ENCODE measurements at regions not wholly inside any gene's neighbourhood (a gene's known extent, or its start where the extent isn't known, plus 50 kb on each side); places are given as distances from the start of the nearest gene placed in this dataset.
A peak's percentile ranks its signal among the peaks of the same experiment; 100 is the strongest.
"Not testable (repeated sequence)": the region's sequence is repeated elsewhere in the genome, so short reads cannot be mapped to it uniquely, and the experiment has no call there.

DNA sequence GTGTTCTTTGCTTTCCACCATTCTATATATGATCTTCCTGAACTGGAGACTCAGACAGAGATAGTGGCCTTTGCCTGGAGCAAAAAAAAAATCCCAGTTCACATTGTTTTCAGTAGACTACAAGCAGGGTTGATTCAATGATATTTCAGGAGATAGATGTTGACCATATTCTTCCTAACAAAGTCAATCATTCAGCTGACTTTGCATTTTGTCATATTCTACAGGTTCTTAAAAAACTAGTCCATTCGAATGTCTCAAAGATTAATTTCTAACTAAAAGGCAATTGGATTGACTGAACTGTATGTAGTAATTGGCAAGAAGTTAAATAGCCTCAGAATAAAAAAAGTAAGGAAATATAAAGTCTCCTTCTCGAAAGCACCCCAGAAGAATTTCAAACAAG is 479.5 kb downstream of the NKX6-1 start:
- no peak for DNase-seq (ENCODE audit: low spot score)

GRCh38 chr4:84003046-84003445 is 467.1 kb downstream of the GPAT3 start:
- no peak for DNase-seq (ENCODE audit: low spot score)

GRCh38 chr4:84001876-84002569 is 466.1 kb downstream of the GPAT3 start:
- DNase-seq (ENCODE audit: low spot score), result no peak

- DNase-seq (ENCODE audit: low spot score), result no peak
Measured at GRCh38 chr4:83996254-83996653, 460.3 kb downstream of the GPAT3 start.

- no peak for DNase-seq (ENCODE audit: low spot score)
Measured at GRCh38 chr4:83993774-83994173, 457.9 kb downstream of the GPAT3 start.

GRCh38 chr4:83989835-83990234 is 453.9 kb downstream of the GPAT3 start:
- DNase-seq (ENCODE audit: low spot score), result no peak

DNA sequence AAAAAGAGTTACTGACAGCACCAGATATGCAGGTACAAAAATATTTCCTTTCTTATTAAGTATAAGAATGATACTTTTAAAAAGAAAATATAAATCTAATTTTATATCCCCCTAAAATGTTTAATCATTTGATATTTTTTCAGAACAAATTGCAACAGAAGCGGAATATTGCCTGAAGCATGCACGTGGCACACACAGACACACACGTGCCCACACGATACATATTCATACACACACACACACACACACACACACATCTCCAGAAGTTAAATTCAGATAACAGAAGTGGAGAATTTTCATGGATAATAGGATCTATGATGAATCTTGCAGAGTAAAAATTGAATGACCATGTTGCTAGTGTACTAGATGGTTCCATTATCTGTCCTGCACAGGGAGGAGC is 445.2 kb downstream of the GPAT3 start:
- no peak for DNase-seq (ENCODE audit: low spot score)

DNA sequence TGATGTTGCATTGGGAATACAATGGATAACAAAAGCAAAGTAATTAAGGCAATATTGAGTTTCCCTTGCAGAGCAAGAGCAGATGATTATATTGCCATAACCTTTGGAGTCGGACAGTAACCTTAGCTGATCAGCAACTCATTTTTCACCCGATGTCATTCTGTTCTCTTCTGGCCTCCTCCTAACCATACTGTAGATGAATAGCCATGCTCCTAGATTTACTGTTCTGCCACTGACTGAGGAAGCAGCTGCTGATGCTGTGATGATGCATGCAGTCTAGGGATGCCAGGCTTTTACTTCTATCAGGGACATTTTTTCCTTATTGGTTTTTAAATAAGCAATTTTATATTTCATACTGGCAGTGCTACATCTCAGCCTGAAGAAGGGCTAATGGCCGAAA is 443.9 kb downstream of the GPAT3 start:
- no peak for DNase-seq (ENCODE audit: low spot score)

DNA sequence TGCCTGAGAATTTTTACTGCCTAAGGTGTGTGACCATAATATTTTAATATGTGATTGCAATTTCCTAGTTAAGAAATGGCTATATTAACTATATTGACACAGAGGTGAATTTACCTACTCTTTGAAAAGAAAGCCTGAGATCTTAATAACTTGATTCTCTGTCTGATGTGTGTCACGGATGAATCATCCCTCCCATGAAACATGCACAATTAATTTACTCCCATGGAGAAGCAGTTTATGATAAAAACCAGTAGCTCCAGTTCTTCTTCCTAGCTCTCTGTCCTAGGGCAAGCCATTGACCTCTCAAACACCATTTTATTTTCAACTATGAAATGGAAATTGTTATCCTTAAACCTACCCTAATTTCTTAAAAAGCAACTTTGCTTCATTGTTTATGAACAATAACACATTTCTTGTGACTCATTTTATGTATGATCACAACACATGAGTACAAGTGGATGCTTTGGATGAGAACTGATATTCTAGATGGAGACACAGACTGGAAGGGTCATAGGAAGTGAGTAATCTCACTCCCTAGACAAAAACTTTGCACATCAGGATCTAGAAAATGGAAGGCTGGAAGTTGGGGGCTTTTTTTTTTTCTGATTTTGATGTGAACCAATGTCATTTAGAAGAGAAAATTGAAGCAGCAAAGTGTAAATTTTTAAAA is 438.3 kb downstream of the GPAT3 start:
- peak; percentile 30 for DNase-seq (ENCODE audit: low spot score)

DNA sequence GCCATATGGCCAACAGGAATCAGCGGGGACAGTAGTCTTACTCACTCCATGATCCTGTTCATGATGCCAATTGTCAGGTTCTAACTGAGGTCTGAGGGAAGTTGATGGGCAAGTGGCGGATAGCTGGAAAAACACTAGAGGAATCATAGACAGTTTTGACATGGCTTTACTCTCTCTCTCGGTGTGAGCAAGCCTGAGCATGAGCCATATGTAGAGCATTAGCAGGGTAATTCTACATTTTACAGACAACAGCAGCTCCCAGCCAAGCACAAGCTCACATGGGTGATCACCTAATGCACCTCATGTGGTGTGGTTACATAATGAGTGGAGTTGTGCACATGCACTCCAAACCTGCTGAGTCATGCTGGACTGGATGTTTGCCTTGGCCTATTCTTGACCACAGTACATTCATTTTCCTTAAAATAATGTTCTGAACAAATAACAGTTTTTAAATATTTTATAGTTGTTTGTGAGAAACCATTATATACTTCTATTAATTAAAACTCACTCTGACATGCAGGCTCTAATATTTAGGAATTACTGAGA is 429.2 kb downstream of the GPAT3 start:
- DNase-seq (ENCODE audit: low spot score), result no peak

DNA sequence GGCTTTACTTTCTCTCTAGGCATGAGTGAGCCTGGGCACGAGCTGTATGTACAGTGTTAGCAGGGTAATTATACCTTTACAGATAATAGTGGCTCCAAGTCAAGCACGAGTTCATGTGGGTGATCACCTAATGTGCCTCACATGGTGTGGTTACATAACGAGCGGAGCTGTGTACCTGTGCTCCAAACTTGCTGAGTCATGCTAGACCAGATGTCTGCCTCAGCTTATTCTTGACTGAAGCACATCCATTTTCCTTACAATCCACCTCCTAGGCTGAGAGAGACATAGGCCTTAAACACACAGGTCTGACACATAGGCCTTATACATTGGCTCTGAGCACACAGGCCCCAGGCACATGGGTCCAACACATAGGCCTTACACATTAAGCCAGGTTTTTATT is 426.6 kb downstream of the GPAT3 start:
- no peak for DNase-seq (ENCODE audit: low spot score)

DNA sequence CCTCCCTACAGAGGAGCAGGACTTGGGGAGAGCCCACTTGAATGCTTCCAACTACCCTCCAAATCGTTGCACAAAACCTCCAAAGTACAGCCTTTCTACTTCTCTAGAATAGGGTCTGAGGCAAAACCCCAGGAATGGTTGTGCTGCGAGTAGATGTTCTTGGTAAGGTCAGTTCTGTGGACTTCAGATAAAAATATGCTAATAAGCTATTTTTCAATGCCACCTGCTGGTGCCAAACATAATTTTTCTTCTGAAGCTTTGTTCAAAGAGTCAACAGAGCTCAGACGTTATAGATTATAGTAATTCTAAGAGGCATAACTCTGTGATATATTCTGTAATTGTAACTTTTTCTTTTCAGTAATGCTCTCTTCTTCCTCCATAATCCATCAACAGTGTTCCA is 425.7 kb downstream of the GPAT3 start:
- DNase-seq (ENCODE audit: low spot score), result peak; percentile 31

DNA sequence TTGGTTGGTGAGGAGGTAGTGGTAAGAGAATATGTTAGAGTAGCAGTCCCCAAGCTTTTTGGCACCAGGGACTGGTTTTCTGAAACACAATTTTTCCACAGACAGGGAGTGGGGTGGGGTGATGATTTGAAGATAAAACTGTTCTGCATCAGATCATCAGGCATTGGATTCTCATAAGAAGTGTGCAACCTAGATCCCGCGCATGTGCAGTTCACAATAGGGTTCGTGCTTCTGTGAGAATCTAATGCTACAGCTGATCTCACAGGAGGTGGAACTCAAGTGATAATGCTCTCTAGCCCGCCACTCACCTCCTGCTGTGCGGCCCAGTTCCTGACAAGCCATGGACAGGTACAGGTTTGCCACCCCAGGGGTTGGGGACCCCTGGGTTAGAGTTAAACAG is 423.3 kb downstream of the GPAT3 start:
- DNase-seq (ENCODE audit: low spot score), result no peak

GRCh38 chr4:83947830-83948193 is 411.9 kb downstream of the GPAT3 start:
- peak; percentile 17 for DNase-seq (ENCODE audit: low spot score)

DNA sequence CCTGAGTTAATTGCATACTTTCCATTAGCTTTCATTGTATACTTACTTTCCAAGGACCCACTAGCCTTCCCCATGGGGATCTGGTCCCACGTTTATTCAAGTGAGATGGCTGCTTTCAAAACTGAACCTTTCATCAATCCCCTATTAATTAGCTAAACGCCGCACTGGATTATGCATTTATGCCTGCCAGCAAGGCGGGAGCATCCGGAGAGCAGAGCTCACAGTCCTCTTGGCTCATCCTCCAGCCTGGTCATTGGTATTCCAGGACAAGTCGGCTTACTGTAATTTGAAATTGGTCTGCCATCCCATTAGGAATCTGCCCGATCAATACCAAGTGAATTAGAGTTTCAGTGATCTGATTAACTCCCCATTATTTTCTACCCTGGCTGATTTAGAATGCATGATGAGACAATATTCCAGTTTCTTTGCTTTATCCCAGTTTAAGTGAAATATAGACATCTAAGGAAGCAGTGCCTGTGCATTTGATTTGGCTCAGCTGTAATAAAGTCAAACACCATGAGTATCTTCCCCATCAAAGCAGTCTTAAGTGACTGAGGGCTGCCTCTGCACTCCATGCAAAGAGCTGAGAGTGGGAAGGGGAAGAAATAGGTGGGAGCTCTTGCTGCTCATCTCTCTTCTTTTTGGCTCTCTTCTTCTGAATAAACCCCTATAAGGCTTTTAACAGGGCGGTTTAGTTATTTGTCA is 411.4 kb downstream of the GPAT3 start:
- DNase-seq (ENCODE audit: low spot score), result no peak

GRCh38 chr4:83943691-83944090 is 407.8 kb downstream of the GPAT3 start:
- not testable (repeated sequence) for DNase-seq (ENCODE audit: low spot score)

DNA sequence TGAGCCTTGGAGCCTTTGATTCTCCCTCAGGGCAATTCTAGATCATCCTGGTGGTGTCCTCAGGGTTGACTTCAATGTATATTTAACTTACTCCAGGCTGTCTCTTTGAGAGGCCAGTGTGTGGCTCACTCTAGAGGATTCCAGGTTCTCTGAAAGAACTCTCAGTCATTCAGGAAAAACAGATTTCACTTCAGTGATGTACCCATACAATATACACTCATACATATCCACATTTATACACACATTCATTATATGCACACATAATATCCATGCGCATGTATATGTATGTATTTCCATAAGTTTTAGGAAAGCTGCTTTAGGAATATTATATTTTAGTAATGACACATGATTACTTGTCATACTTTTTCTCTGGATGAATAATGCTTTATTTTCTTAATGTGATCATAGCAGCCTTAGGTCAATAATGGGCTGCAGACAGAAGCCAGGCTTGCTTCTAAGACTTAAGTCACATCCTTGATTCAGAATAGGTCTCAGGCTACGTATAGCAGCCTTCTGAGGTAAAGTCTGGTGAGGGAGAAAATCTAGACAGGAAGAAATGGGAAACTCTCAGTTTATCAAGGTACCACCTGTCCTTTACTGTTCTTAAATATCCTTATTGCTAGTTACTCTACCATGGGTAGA is 397.0 kb downstream of the GPAT3 start:
- no peak for DNase-seq (ENCODE audit: low spot score)

- DNase-seq (ENCODE audit: low spot score), result no peak
Measured at GRCh38 chr4:83931659-83932438, 395.9 kb downstream of the GPAT3 start.

DNA sequence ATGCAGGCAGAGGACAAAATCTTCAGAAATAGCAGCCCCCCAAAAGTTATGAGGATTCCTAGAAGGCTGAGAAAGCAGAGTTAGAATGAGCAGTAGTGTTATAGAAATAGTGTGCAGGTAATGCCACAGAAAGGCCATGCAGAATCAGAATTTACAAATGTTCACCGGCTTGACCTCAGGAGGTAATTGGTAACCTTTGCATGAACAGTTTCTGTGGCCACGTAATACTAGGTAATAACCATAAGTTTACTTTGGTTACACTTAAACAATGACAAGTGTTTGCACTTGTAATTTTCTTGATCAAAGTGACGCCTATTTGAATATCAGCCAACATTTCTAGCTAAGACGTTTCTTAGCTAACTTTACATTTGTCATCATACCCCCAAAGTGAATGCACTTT is 393.6 kb downstream of the GPAT3 start:
- DNase-seq (ENCODE audit: low spot score), result no peak

DNA sequence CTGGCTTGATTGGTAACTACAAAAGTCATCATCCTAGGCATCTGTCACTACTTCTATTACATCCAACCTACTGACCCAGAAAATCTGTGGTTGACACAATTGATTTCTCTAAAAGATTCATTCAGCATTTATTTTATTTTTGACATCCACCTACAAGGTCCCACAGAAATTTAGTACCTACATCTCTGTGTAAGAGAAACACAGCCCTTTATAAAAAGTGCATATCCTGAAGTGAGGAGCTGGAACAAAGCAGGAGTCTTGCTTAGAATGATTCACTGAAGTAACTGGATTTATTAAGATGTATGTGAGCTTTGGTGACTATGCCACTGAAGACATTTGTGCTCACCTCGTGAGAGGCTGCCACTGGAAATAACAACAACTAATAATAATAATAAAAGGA is 391.0 kb downstream of the GPAT3 start:
- no peak for DNase-seq (ENCODE audit: low spot score)

GRCh38 chr4:83923341-83923740 is 387.4 kb downstream of the GPAT3 start:
- DNase-seq (ENCODE audit: low spot score), result no peak

- DNase-seq (ENCODE audit: low spot score), result no peak
Measured at GRCh38 chr4:83922402-83922801, 386.5 kb downstream of the GPAT3 start.
